ENCODE measurements at regions not wholly inside any gene's neighbourhood (a gene's known extent, or its start where the extent isn't known, plus 50 kb on each side); places are given as distances from the start of the nearest gene placed in this dataset.

DNA sequence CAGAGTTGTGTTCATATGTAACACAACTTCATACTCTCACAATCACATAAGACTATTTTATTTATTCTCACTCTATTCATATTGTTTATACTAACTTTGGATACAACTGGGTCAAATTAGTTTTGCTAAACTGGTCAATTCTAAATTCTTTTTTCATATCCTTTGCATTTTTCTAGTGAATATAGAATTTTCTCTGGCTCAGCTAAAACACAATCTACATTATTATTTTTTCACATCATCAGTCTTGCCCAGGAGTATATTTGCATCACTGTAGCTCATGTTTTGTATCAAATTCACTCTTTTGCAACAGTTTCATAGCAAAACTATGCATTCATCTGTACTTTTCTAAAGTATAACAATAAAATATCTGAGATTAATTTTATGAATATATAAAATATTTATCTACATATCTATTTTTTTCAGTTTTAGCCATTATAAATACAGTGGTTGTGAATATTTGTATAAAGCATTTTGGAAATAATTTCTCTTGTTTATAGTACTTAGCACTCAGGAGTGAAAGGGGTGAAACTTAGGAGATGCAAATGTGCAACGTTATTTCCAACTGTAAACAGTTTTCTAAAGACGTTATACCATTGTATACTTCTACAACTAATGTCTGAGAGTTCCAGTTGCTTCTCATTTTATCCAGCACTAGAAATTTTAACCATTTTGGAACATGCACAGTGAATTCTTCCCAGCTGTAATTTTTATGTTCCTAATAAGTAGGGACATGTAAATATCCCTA lies 854.6 kb downstream of the CBLN2 start:
- Histone ChIP-seq H3K36me3 (ENCODE audit: control insufficient read depth, insufficient read depth, low read length) (no peaks in the 10 kb centered on the region), H3K27me3 (ENCODE audit: control insufficient read depth, insufficient read depth, low read length) (no peaks in the 10 kb centered on the region), H3K9ac (ENCODE audit: low read depth, low read length) (no peak overlapping the region), H3K9me3 (ENCODE audit: control insufficient read depth, insufficient read depth, low read length) (no peaks in the 10 kb centered on the region), H3K4me3 (ENCODE audit: low read depth, low read length) (no peak overlapping the region), H3K4me1 (ENCODE audit: control insufficient read depth, insufficient read depth, low read length) (no peaks in the 10 kb centered on the region)

DNA sequence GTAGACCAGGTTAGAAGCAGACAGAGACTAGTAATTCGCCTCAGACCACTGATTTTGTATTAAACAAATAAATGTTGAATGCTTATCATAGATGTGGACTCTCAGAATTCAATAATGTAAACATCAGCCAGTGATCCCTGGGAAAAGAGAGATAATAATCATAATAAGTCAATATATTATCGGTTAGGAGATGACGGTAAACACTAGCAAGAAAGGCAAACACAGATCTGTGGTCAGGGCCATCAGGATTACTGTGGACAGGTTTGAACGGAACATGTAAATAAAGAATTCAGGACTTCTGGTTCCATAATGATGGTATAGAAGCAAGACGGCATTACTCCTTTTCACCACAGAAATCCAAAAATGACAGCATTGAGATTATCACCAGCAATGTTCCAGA lies 861.6 kb downstream of the CBLN2 start:
- Histone ChIP-seq H3K9me3 (ENCODE audit: control insufficient read depth, insufficient read depth, low read length) (no peaks in the 10 kb centered on the region), H3K27me3 (ENCODE audit: control insufficient read depth, insufficient read depth, low read length) (no peaks in the 10 kb centered on the region), H3K4me1 (ENCODE audit: control insufficient read depth, insufficient read depth, low read length) (no peaks in the 10 kb centered on the region), H3K4me3 (ENCODE audit: low read depth, low read length) (no peak overlapping the region), H3K9ac (ENCODE audit: low read depth, low read length) (no peak overlapping the region), H3K36me3 (ENCODE audit: control insufficient read depth, insufficient read depth, low read length) (no peaks in the 10 kb centered on the region)

DNA sequence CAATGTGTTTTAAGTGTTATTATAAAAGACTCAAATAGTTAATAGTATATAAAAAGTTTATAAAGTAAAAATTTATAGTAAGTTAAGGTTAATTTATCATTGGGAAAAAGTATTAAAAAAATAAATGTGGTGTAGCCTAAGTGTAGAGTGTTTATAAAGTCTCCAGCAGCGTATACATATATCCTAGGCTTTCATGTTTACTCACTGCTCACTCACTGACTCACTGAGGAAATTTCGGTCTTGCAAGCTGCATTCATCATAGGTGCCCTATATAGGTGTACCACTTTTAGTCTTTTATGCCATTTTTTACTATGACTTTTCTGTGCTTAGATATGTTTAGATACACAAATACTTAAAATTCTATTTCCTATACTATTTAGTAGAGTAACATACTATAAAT lies 866.0 kb downstream of the CBLN2 start:
- Histone ChIP-seq H3K27me3 (ENCODE audit: control insufficient read depth, insufficient read depth, low read length) (no peaks in the 10 kb centered on the region), H3K36me3 (ENCODE audit: control insufficient read depth, insufficient read depth, low read length) (no peaks in the 10 kb centered on the region), H3K9me3 (ENCODE audit: control insufficient read depth, insufficient read depth, low read length) (no peaks in the 10 kb centered on the region), H3K9ac (ENCODE audit: low read depth, low read length) (no peak overlapping the region), H3K4me3 (ENCODE audit: low read depth, low read length) (no peak overlapping the region), H3K4me1 (ENCODE audit: control insufficient read depth, insufficient read depth, low read length) (no peaks in the 10 kb centered on the region)

DNA sequence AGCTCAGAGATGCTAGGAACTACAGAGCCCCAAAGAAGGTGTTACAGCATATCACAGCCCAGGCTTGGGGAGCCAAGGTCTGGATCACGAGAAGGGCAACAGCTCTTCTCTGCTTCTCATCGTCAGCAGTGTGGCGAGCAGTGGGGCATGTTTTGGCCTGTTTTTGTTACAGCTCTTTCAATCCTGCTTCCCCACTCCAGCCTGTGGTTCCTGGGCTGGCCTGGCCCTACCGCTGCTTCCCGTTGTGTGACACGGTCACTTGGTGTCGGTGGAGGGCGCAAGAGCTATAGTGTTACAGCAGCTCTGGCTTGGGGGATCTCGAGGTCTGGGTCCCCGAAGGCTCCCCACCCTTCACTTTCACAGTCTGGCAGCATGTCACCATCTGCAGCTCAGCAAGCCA lies 870.2 kb downstream of the CBLN2 start:
- H3K36me3 ChIP-seq (ENCODE audit: control insufficient read depth, insufficient read depth, low read length): no peaks in the 10 kb centered on the region
- no peaks in the 10 kb centered on the region for H3K27me3 ChIP-seq (ENCODE audit: control insufficient read depth, insufficient read depth, low read length)
- H3K4me3 ChIP-seq (ENCODE audit: low read depth, low read length): no peak overlapping the region
- H3K4me1 ChIP-seq (ENCODE audit: control insufficient read depth, insufficient read depth, low read length): no peaks in the 10 kb centered on the region
- no peaks in the 10 kb centered on the region for H3K9me3 ChIP-seq (ENCODE audit: control insufficient read depth, insufficient read depth, low read length)
- no peak overlapping the region for H3K9ac ChIP-seq (ENCODE audit: low read depth, low read length)

DNA sequence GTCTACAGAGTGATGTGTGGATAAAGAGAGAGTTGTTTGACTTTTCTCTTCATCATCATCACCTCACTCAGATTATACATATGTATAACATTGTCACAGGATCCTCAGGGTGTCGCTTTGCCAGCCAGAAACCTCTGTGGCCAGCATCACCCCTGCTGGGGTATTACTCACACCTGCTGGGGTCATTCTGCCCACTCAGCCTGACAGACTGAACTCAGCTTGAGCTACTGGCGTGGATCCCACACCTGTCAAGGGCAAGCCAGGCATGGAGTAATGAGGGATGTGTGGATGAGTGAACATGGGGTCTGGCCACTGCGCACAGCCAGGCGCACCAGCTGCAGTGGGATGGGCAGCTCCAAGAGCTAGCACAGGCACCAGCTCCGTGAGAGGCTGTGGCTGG lies 870.6 kb downstream of the CBLN2 start:
- no peaks in the 10 kb centered on the region for H3K27me3 ChIP-seq (ENCODE audit: control insufficient read depth, insufficient read depth, low read length)
- no peaks in the 10 kb centered on the region for H3K4me1 ChIP-seq (ENCODE audit: control insufficient read depth, insufficient read depth, low read length)
- H3K4me3 ChIP-seq (ENCODE audit: low read depth, low read length): no peak overlapping the region
- no peaks in the 10 kb centered on the region for H3K9me3 ChIP-seq (ENCODE audit: control insufficient read depth, insufficient read depth, low read length)
- no peaks in the 10 kb centered on the region for H3K36me3 ChIP-seq (ENCODE audit: control insufficient read depth, insufficient read depth, low read length)
- H3K9ac ChIP-seq (ENCODE audit: low read depth, low read length): no peak overlapping the region

DNA sequence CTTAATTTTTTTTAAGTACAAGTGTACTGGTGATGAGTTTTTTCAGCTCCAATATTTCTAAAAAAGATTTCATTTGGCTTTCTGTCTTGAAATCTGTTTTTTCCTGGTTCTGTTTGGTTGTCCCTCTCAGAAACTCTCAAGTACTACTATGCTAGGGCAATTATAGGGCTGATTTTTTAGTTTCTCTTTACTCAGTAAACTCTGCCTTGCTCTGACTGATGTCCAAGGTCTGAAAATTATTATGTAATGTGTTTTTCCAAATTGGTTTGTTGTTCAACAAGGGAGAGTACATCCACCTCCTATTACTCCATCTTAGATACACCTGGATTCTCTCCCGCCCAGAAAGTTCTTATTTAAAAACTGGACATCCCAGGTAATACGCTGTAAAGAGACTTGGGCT lies 877.7 kb downstream of the CBLN2 start:
- Histone ChIP-seq H3K4me3 (ENCODE audit: low read depth, low read length) (no peak overlapping the region), H3K9ac (ENCODE audit: low read depth, low read length) (no peak overlapping the region), H3K9me3 (ENCODE audit: control insufficient read depth, insufficient read depth, low read length) (no peaks in the 10 kb centered on the region), H3K27me3 (ENCODE audit: control insufficient read depth, insufficient read depth, low read length) (no peaks in the 10 kb centered on the region), H3K4me1 (ENCODE audit: control insufficient read depth, insufficient read depth, low read length) (no peaks in the 10 kb centered on the region), H3K36me3 (ENCODE audit: control insufficient read depth, insufficient read depth, low read length) (no peaks in the 10 kb centered on the region)

DNA sequence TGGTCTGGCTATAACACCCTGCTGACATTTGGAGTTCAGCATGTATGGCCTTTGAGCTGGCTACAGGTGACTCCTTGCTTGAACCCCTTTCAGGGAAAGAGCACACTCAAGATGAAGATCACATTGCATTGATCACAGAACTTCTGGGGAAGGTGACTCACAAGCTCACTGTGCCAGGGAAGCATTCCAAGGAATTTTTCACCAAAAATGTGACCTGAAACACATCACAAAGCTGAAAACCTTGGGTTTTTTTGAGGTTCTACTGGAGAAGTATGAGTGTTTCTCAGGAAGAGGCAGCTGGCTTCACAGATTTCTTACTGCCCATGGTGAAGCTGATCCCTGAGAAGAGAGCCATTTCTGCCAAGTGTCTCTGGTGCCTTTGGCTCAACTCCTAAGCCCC lies 879.0 kb downstream of the CBLN2 start:
- Histone ChIP-seq H3K4me1 (ENCODE audit: control insufficient read depth, insufficient read depth, low read length) (no peaks in the 10 kb centered on the region), H3K36me3 (ENCODE audit: control insufficient read depth, insufficient read depth, low read length) (no peaks in the 10 kb centered on the region), H3K4me3 (ENCODE audit: low read depth, low read length) (no peak overlapping the region), H3K9me3 (ENCODE audit: control insufficient read depth, insufficient read depth, low read length) (no peaks in the 10 kb centered on the region), H3K9ac (ENCODE audit: low read depth, low read length) (no peak overlapping the region), H3K27me3 (ENCODE audit: control insufficient read depth, insufficient read depth, low read length) (no peaks in the 10 kb centered on the region)

DNA sequence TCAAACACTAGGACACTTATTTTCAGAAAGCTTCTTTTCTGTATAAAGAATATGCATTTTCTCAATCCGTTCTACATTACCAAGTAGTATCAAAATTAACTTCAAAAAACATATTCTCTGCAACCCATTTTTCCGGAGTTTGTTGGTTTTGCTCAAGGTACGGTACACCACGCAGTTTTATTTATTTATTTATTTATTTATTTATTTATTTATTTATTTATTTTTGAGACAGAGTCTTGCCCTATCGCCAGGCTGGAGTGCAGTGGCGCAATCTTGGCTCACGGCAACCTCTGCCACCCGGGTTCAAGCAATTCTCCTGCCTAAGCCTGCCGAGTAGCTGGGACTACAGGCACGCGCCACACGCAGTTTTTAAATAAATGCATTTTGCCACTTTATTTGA lies 900.3 kb downstream of the CBLN2 start:
- H3K36me3 ChIP-seq (ENCODE audit: control insufficient read depth, insufficient read depth, low read length): no peaks in the 10 kb centered on the region
- H3K9me3 ChIP-seq (ENCODE audit: control insufficient read depth, insufficient read depth, low read length): no peaks in the 10 kb centered on the region
- no peak overlapping the region for H3K4me3 ChIP-seq (ENCODE audit: low read depth, low read length)
- no peaks in the 10 kb centered on the region for H3K4me1 ChIP-seq (ENCODE audit: control insufficient read depth, insufficient read depth, low read length)
- H3K9ac ChIP-seq (ENCODE audit: low read depth, low read length): no peak overlapping the region
- no peaks in the 10 kb centered on the region for H3K27me3 ChIP-seq (ENCODE audit: control insufficient read depth, insufficient read depth, low read length)

DNA sequence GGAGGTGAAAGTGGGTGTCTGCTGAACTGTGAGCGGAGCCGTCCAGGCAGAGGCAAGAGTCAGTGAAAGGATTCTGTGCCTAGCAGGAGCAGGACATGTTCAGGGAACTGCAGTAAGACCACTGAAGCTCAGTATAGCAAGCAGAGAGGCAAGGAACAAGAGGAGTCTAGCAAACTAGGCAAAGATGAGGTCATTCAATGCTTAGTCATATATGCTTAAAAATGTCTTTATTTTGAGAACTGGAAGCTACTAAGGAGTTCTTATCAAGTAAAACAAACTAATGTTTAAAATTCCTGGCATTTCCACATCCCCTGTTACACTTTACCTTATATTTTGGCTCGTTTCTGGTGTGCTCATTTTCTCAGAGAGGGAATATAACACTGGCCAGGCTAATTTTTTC lies 913.4 kb downstream of the CBLN2 start:
- H3K4me3 ChIP-seq (ENCODE audit: low read depth, low read length): no peak overlapping the region
- no peaks in the 10 kb centered on the region for H3K27me3 ChIP-seq (ENCODE audit: control insufficient read depth, insufficient read depth, low read length)
- H3K36me3 ChIP-seq (ENCODE audit: control insufficient read depth, insufficient read depth, low read length): no peaks in the 10 kb centered on the region
- H3K9ac ChIP-seq (ENCODE audit: low read depth, low read length): no peak overlapping the region
- no peaks in the 10 kb centered on the region for H3K4me1 ChIP-seq (ENCODE audit: control insufficient read depth, insufficient read depth, low read length)
- no peaks in the 10 kb centered on the region for H3K9me3 ChIP-seq (ENCODE audit: control insufficient read depth, insufficient read depth, low read length)

DNA sequence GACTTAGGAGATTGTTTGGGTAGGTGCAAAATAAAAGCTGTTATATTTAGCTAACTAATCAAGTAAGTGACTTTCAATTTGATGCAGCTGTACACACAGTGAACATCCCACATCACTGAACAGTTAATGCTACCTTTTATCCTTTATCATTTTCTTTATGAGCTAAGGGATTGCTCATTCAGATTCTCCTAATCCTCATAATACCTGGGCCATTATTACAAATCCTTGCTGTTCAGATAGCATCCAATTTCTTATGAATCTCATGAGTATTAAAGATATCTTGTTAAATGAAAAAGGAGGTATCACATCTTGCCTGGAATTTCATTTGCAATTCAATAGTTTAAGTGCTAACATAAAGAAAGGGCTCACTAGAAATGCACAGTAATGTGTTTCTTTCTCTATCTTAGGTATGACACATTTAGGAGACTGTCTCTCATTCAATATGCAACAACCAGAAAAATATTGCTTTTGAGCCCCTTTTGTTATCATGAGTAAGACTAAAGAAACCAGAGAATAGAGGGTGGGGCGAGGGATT lies 918.5 kb downstream of the CBLN2 start:
- no peaks in the 10 kb centered on the region for H3K4me1 ChIP-seq (ENCODE audit: control insufficient read depth, insufficient read depth, low read length)

DNA sequence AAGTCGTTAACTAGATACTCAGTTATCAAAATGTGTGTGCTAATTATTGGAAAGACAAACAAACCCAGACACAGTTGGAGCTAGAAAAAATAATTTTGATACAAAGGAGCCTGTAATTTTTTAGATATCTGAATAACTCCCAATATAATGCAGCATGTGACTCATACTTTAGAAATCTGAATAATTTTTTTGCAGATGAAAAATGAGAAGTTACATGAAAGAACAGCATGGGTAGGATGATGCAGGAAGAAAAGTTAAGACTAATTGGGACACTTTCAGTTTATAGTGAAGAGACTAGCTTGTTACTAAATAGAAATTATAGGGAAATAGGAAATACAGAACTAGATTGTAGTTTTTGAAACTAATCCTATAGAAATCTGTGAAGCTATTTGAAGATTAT lies 945.8 kb downstream of the CBLN2 start:
- Histone ChIP-seq H3K9me3 (ENCODE audit: control insufficient read depth, insufficient read depth, low read length) (no peaks in the 10 kb centered on the region), H3K36me3 (ENCODE audit: control insufficient read depth, insufficient read depth, low read length) (no peaks in the 10 kb centered on the region), H3K27me3 (ENCODE audit: control insufficient read depth, insufficient read depth, low read length) (no peaks in the 10 kb centered on the region), H3K9ac (ENCODE audit: low read depth, low read length) (no peak overlapping the region), H3K4me1 (ENCODE audit: control insufficient read depth, insufficient read depth, low read length) (no peaks in the 10 kb centered on the region), H3K4me3 (ENCODE audit: low read depth, low read length) (no peak overlapping the region)

More for the DNA sequence above, 918.5 kb downstream of the CBLN2 start:
- Histone ChIP-seq H3K9me3 (ENCODE audit: control insufficient read depth, insufficient read depth, low read length) (no peaks in the 10 kb centered on the region), H3K27me3 (ENCODE audit: control insufficient read depth, insufficient read depth, low read length) (no peaks in the 10 kb centered on the region), H3K4me3 (ENCODE audit: low read depth, low read length) (no peak overlapping the region), H3K9ac (ENCODE audit: low read depth, low read length) (no peak overlapping the region), H3K36me3 (ENCODE audit: control insufficient read depth, insufficient read depth, low read length) (no peaks in the 10 kb centered on the region)

DNA sequence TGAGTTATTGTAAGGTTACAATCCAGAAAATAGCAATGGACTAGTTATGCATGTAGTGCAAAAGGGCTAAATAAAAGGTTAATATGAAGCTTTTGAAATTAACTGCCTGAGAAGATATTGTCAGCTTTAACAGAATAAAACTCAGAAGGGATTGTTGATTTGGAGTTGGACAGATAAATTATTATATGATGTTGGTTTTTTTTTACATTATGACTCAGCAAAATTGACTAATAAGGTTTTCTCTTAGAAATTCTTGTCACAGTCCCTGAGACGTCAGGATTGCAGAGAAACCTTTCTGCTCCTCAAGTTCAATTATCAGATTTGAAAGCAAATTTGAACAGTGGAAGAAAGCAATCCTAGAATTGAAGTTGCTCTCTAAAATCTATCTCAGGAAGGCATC lies 946.9 kb downstream of the CBLN2 start:
- H3K4me3 ChIP-seq (ENCODE audit: low read depth, low read length): no peak overlapping the region
- no peak overlapping the region for H3K9ac ChIP-seq (ENCODE audit: low read depth, low read length)
- no peaks in the 10 kb centered on the region for H3K27me3 ChIP-seq (ENCODE audit: control insufficient read depth, insufficient read depth, low read length)
- no peaks in the 10 kb centered on the region for H3K9me3 ChIP-seq (ENCODE audit: control insufficient read depth, insufficient read depth, low read length)
- H3K36me3 ChIP-seq (ENCODE audit: control insufficient read depth, insufficient read depth, low read length): no peaks in the 10 kb centered on the region
- H3K4me1 ChIP-seq (ENCODE audit: control insufficient read depth, insufficient read depth, low read length): no peaks in the 10 kb centered on the region
